ENCODE measurements at regions not wholly inside any gene's neighbourhood (a gene's known extent, or its start where the extent isn't known, plus 50 kb on each side); places are given as distances from the start of the nearest gene placed in this dataset.
"Not testable (repeated sequence)": the region's sequence is repeated elsewhere in the genome, so short reads cannot be mapped to it uniquely, and the experiment has no call there.

- no peak for DNase-seq (ENCODE audit: low read depth, low spot score)
These were observed 1174.2 kb downstream of the DIAPH3 start for GRCh38 chr13:58989556-58989955.

- DNase-seq (ENCODE audit: low read depth, low spot score) = no peak
These were observed 1171.8 kb downstream of the DIAPH3 start for GRCh38 chr13:58991826-58992477.

GRCh38 chr13:58992478-58993042 lies 1171.2 kb downstream of the DIAPH3 start:
- no peak for DNase-seq (ENCODE audit: low read depth, low spot score)

GRCh38 chr13:58994077-58994476 lies 1169.7 kb downstream of the DIAPH3 start:
- no peak for DNase-seq (ENCODE audit: low read depth, low spot score)

GRCh38 chr13:58994777-58995176 lies 1169.0 kb downstream of the DIAPH3 start:
- DNase-seq (ENCODE audit: low read depth, low spot score) = no peak

GRCh38 chr13:58998716-58999115 lies 1165.0 kb downstream of the DIAPH3 start:
- no peak for DNase-seq (ENCODE audit: low read depth, low spot score)

GRCh38 chr13:58999851-59000250 lies 1163.9 kb downstream of the DIAPH3 start:
- no peak for DNase-seq (ENCODE audit: low read depth, low spot score)

GRCh38 chr13:59000770-59001169 lies 1163.0 kb downstream of the DIAPH3 start:
- no peak for DNase-seq (ENCODE audit: low read depth, low spot score)

- no peak for DNase-seq (ENCODE audit: low read depth, low spot score)
These were observed 1151.0 kb downstream of the DIAPH3 start for GRCh38 chr13:59012731-59013130.

- no peak for DNase-seq (ENCODE audit: low read depth, low spot score)
These were observed 1147.5 kb downstream of the DIAPH3 start for GRCh38 chr13:59016250-59016649.

GRCh38 chr13:59024434-59024833 lies 1139.3 kb downstream of the DIAPH3 start:
- DNase-seq (ENCODE audit: low read depth, low spot score) = no peak

- DNase-seq (ENCODE audit: low read depth, low spot score) = no peak
These were observed 1129.5 kb downstream of the DIAPH3 start for GRCh38 chr13:59034198-59034597.

- no peak for DNase-seq (ENCODE audit: low read depth, low spot score)
These were observed 1124.9 kb downstream of the DIAPH3 start for GRCh38 chr13:59038824-59039223.

- no peak for DNase-seq (ENCODE audit: low read depth, low spot score)
These were observed 1120.7 kb downstream of the DIAPH3 start for GRCh38 chr13:59043016-59043415.

- no peak for DNase-seq (ENCODE audit: low read depth, low spot score)
These were observed 1116.2 kb downstream of the DIAPH3 start for GRCh38 chr13:59047546-59047945.

GRCh38 chr13:59061621-59062020 lies 1102.1 kb downstream of the DIAPH3 start:
- no peak for DNase-seq (ENCODE audit: low read depth, low spot score)

GRCh38 chr13:59064042-59064441 lies 1099.7 kb downstream of the DIAPH3 start:
- DNase-seq (ENCODE audit: low read depth, low spot score) = no peak

- not testable (repeated sequence) for DNase-seq (ENCODE audit: low read depth, low spot score)
These were observed 1087.3 kb downstream of the DIAPH3 start for GRCh38 chr13:59076386-59076785.

- DNase-seq (ENCODE audit: low read depth, low spot score) = no peak
These were observed 1077.6 kb downstream of the DIAPH3 start for GRCh38 chr13:59086147-59086546.

GRCh38 chr13:59088716-59089115 lies 1075.0 kb downstream of the DIAPH3 start:
- DNase-seq (ENCODE audit: low read depth, low spot score) = no peak

- DNase-seq (ENCODE audit: low read depth, low spot score) = no peak
These were observed 1069.5 kb downstream of the DIAPH3 start for GRCh38 chr13:59094181-59094580.

- DNase-seq (ENCODE audit: low read depth, low spot score) = no peak
These were observed 1064.3 kb downstream of the DIAPH3 start for GRCh38 chr13:59099182-59099974.
